SK-N-SH (cell line): ENCODE measurements at regions not wholly inside any gene's neighbourhood (a gene's known extent, or its start where the extent isn't known, plus 50 kb on each side); places are given as distances from the start of the nearest gene placed in this dataset.

ENCODE experiments used
- CTCF ChIA-PET: fragments of 300-600, 350-600 bp; formaldehyde crosslinking; extraction: SDS; loops from one replicate; lab custom pipeline; 2021; lab: Yijun Ruan, JAX
- POLR2A ChIA-PET: fragments of 350-600 bp; sonication (Branson Sonifier 250); formaldehyde crosslinking; extraction: SDS; loops from one replicate; lab custom pipeline; 2020; ENCODE audit warnings: antibody characterized with exemption, inconsistent platforms; lab: Yijun Ruan, JAX
- DNase-seq: peaks from one replicate; pipeline ENCODE4 v3.0.0; 2012
- H2AFZ ChIP-seq: fragments of 200-600 bp; sonication (generic); 2 replicates; pipeline ENCODE4 v1.8.1; 2016; ENCODE audit warnings: antibody characterized with exemption, mild to moderate bottlenecking, low read depth
- H3F3A ChIP-seq: fragments of 200-600 bp; sonication (generic); replicated peaks from 2 replicates; pipeline ENCODE3; 2016; ENCODE audit warnings: antibody characterized with exemption, mild to moderate bottlenecking; ENCODE audit not compliant: insufficient read depth
- H3K27ac ChIP-seq, 2 experiments: fragments of 200-500 bp in 1 of 2; fragments of 200-600 bp in 1 of 2; sonication (Bioruptor generic) in 1 of 2; sonication (generic), shearing (Covaris generic) in 1 of 2; 2 replicates each; pipeline versions ENCODE4 v1.5.1 to v1.6.1; 2014 to 2016; ENCODE audit warnings: low read depth in 2 of 2, inconsistent platforms in 1 of 2, low read length in 1 of 2, mild to moderate bottlenecking in 1 of 2, mixed read lengths in 1 of 2
- H3K27me3 ChIP-seq: fragments of 200-600 bp; sonication (generic), shearing (Covaris generic); 2 replicates; pipeline ENCODE4 v1.6.1; 2016; ENCODE audit warnings: mixed run types; ENCODE audit not compliant: insufficient read depth
- H3K36me3 ChIP-seq, 2 experiments: fragments of 200-500 bp in 1 of 2; fragments of 200-600 bp in 1 of 2; sonication (Bioruptor generic) in 1 of 2; sonication (generic) in 1 of 2; replicated peaks in 1 of 2; 2 replicates each; pipeline versions ENCODE3 to v1.5.1; 2014 to 2016; ENCODE audit warnings: low read length in 1 of 2, mild to moderate bottlenecking in 1 of 2; ENCODE audit not compliant: insufficient read depth in 2 of 2, control insufficient read depth in 1 of 2
- H3K4me1 ChIP-seq, 2 experiments: fragments of 200-500 bp in 1 of 2; fragments of 200-600 bp in 1 of 2; sonication (Bioruptor generic) in 1 of 2; sonication (generic), shearing (Covaris generic) in 1 of 2; 2 replicates each; pipeline versions ENCODE4 v1.5.1 to v1.6.1; 2014 to 2016; ENCODE audit warnings: low read depth in 1 of 2, low read length in 1 of 2, mixed run types in 1 of 2; ENCODE audit not compliant: insufficient read depth in 2 of 2, control insufficient read depth in 1 of 2
- H3K4me2 ChIP-seq: fragments of 200-600 bp; sonication (generic), shearing (Covaris generic); 2 replicates; pipeline ENCODE4 v1.6.1; 2017; ENCODE audit warnings: mixed run types
- H3K4me3 ChIP-seq, 2 experiments: fragments of 200-500 bp in 1 of 2; fragments of 200-600 bp in 1 of 2; sonication (Bioruptor generic) in 1 of 2; sonication (generic), shearing (Covaris generic) in 1 of 2; 2 replicates each; pipeline versions ENCODE4 v1.5.1 to v1.8.1; 2014 to 2016; ENCODE audit warnings: low read depth in 2 of 2, inconsistent platforms in 1 of 2, low read length in 1 of 2, mild to moderate bottlenecking in 1 of 2, mixed read lengths in 1 of 2, moderate library complexity in 1 of 2
- H3K79me2 ChIP-seq: fragments of 200-600 bp; sonication (generic); 2 replicates; pipeline ENCODE4 v1.8.1; 2017; ENCODE audit warnings: mild to moderate bottlenecking; ENCODE audit not compliant: insufficient read depth
- H3K9ac ChIP-seq: fragments of 200-600 bp; sonication (generic); 2 replicates; pipeline ENCODE4 v1.6.1; 2017; ENCODE audit warnings: mixed run types
- H3K9me2 ChIP-seq: fragments of 200-600 bp; sonication (generic); 2 replicates; pipeline ENCODE4 v1.6.1; 2017; ENCODE audit warnings: mixed run types
- H3K9me3 ChIP-seq: fragments of 200-600 bp; sonication (generic); 2 replicates; pipeline ENCODE4 v1.6.1; 2017; ENCODE audit warnings: mixed run types, mild to moderate bottlenecking, moderate library complexity
- H4K20me1 ChIP-seq: fragments of 200-600 bp; sonication (generic); 2 replicates; pipeline ENCODE4 v1.6.1; 2017; ENCODE audit warnings: mild to moderate bottlenecking, mixed run types; ENCODE audit not compliant: insufficient read depth
- CHD2 ChIP-seq: fragments of 150-350 bp; IDR thresholded peaks from 2 replicates; pipeline ENCODE4 v1.6.1; 2018; ENCODE audit warnings: low read length; ENCODE audit not compliant: partially characterized antibody
- ELF1 ChIP-seq: IDR thresholded peaks from 2 replicates; pipeline ENCODE4 v1.4.0; 2012
- GABPA ChIP-seq: IDR thresholded peaks from 2 replicates; pipeline ENCODE4 v1.4.0; 2012; ENCODE audit warnings: low read depth, mild to moderate bottlenecking
- MEF2A ChIP-seq: IDR thresholded peaks from 2 replicates; pipeline ENCODE4 v1.4.0; 2012; ENCODE audit warnings: low read depth, borderline replicate concordance
- NRF1 ChIP-seq: IDR thresholded peaks from 2 replicates; pipeline ENCODE4 v1.6.1; 2012; ENCODE audit warnings: low read depth, mild to moderate bottlenecking, low read length
- RAD21 ChIP-seq: IDR thresholded peaks from 2 replicates; pipeline ENCODE4 v1.6.1; 2012; ENCODE audit warnings: mild to moderate bottlenecking, low read length
- SMC3 ChIP-seq: IDR thresholded peaks from 2 replicates; pipeline ENCODE4 v1.6.1; 2012; ENCODE audit warnings: low read depth, low read length, improper control_type of control experiment
- TAF1 ChIP-seq: IDR thresholded peaks from 2 replicates; pipeline ENCODE4 v1.6.1; 2012; ENCODE audit warnings: low read depth, mild to moderate bottlenecking, low read length, moderate library complexity, borderline replicate concordance
- USF1 ChIP-seq: IDR thresholded peaks from 2 replicates; pipeline ENCODE4 v1.4.0; 2012; ENCODE audit warnings: low read depth, borderline replicate concordance
- USF2 ChIP-seq: fragments of 150-350 bp; IDR thresholded peaks from 2 replicates; pipeline ENCODE4 v1.6.1; 2017; ENCODE audit warnings: antibody characterized with exemption, low read length, low read depth, borderline replicate concordance
- ZBTB33 ChIP-seq: IDR thresholded peaks from 2 replicates; pipeline ENCODE4 v1.4.0; 2012; ENCODE audit warnings: low read depth, borderline replicate concordance
- WGBS: methylation state at CpG from one replicate; pipeline ENCODE4 v1.1.6; 2017; ENCODE audit warnings: low lambda C conversion rate; 5-methylcytosine and 5-hydroxymethylcytosine counted together
- TF ChIP-seq, protein P1 (sequence below): IDR thresholded peaks from 2 replicates; pipeline ENCODE4 v1.6.1; 2012; ENCODE audit warnings: mild to moderate bottlenecking, low read depth, low read length, moderate library complexity
- TF ChIP-seq, protein P2 (sequence below): IDR thresholded peaks from 2 replicates; pipeline ENCODE4 v1.4.0; 2012; ENCODE audit warnings: low read depth

GRCh38 chr2:226126104-226126503, 673.5 kb downstream of the IRS1 start:
- ChIA-PET POLR2A (no interaction called here), CTCF (interaction anchor here (0.6 to 0.9 kb wide), 2 partner anchors 328 to 676 kb away, joined by 3 read pairs; no protein-coding TSS in a partner anchor)
- Histone ChIP-seq H3K4me2 (no peak overlapping the region), H3K36me3 (no peaks in the 10 kb centered on the region), H3K9me2 (no peaks in the 10 kb centered on the region), H3K79me2 (no peaks in the 10 kb centered on the region), H3K4me1 (peaks cover 0 to 24% of the 10 kb centered on the region in 2 experiments; a peak in 2 of 4 replicates), H3K9me3 (no peaks in the 10 kb centered on the region), H3K27me3 (no peaks in the 10 kb centered on the region), H3F3A (peaks cover 6% of the 10 kb centered on the region), H3K27ac (no peak overlapping the region), H3K4me3 (no peak overlapping the region)
- no peak for DNase-seq
- WGBS, result 68% methylated on average over 1 of the region's 1 CpG
- no peak for TF ChIP-seq TAF1
- TF ChIP-seq, protein P1, sequence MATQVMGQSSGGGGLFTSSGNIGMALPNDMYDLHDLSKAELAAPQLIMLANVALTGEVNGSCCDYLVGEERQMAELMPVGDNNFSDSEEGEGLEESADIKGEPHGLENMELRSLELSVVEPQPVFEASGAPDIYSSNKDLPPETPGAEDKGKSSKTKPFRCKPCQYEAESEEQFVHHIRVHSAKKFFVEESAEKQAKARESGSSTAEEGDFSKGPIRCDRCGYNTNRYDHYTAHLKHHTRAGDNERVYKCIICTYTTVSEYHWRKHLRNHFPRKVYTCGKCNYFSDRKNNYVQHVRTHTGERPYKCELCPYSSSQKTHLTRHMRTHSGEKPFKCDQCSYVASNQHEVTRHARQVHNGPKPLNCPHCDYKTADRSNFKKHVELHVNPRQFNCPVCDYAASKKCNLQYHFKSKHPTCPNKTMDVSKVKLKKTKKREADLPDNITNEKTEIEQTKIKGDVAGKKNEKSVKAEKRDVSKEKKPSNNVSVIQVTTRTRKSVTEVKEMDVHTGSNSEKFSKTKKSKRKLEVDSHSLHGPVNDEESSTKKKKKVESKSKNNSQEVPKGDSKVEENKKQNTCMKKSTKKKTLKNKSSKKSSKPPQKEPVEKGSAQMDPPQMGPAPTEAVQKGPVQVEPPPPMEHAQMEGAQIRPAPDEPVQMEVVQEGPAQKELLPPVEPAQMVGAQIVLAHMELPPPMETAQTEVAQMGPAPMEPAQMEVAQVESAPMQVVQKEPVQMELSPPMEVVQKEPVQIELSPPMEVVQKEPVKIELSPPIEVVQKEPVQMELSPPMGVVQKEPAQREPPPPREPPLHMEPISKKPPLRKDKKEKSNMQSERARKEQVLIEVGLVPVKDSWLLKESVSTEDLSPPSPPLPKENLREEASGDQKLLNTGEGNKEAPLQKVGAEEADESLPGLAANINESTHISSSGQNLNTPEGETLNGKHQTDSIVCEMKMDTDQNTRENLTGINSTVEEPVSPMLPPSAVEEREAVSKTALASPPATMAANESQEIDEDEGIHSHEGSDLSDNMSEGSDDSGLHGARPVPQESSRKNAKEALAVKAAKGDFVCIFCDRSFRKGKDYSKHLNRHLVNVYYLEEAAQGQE, result no peak
- no peak for TF ChIP-seq USF2
- no peak for TF ChIP-seq CHD2
- no peak for TF ChIP-seq ELF1
- TF ChIP-seq ZBTB33, result no peak
- TF ChIP-seq, protein P2, sequence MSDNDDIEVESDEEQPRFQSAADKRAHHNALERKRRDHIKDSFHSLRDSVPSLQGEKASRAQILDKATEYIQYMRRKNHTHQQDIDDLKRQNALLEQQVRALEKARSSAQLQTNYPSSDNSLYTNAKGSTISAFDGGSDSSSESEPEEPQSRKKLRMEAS, result no peak
- no peak for TF ChIP-seq SMC3
- no peak for TF ChIP-seq RAD21
- TF ChIP-seq NRF1, result no peak
- TF ChIP-seq MEF2A, result no peak
- TF ChIP-seq GABPA, result no peak
- no peak for TF ChIP-seq USF1
- TF ChIP-seq, all 33 proteins: peak for 0
- Histone ChIP-seq H3K9ac (no peak overlapping the region), H4K20me1 (no peaks in the 10 kb centered on the region), H2AFZ (no peak overlapping the region)
